ENCODE measurements at regions not wholly inside any gene's neighbourhood (a gene's known extent, or its start where the extent isn't known, plus 50 kb on each side); places are given as distances from the start of the nearest gene placed in this dataset.

GRCh38 chr4:3818371-3818770 lies 52.2 kb downstream of the ADRA2C start:
- DNase-seq: no peak
- Histone ChIP-seq H3K9me3 (peaks cover 0 to 2% (median 0%) of the 10 kb centered on the region in 4 donors), H3K27me3 (peaks cover 0 to 3% (median 0%) of the 10 kb centered on the region in 3 donors), H3K36me3 (no peaks in the 10 kb centered on the region), H3K27ac (no peak overlapping the region), H3K4me3 (no peak overlapping the region), H3K4me1 (no peaks in the 10 kb centered on the region)
- 80 to 84% methylated on average over 4 of the region's 4 CpGs for WGBS, 2 donors
- TF ChIP-seq POLR2AphosphoS5 (IDR thresholded peaks at IDR 0.05) (no peak), EP300 (IDR thresholded peaks at IDR 0.05) (no peak), POLR2A (IDR thresholded peaks at IDR 0.05) (no peak), CTCF (IDR thresholded peaks at IDR 0.05) (no peak)
- intact Hi-C loops (cut with DNase I): no loop called here

GRCh38 chr4:3819210-3819919 lies 53.2 kb downstream of the ADRA2C start:
- Histone ChIP-seq H3K27me3 (peaks cover 0 to 3% (median 0%) of the 10 kb centered on the region in 3 donors), H3K4me3 (no peak overlapping the region), H3K36me3 (no peaks in the 10 kb centered on the region), H3K27ac (no peak overlapping the region), H3K4me1 (no peaks in the 10 kb centered on the region), H3K9me3 (peaks cover 0 to 2% (median 0%) of the 10 kb centered on the region in 4 donors)
- intact Hi-C loops (cut with DNase I): no loop called here
- 58 to 78% methylated on average over 17 of the region's 17 CpGs for WGBS, 2 donors
- TF ChIP-seq POLR2AphosphoS5 (IDR thresholded peaks at IDR 0.05): no peak
- no peak for TF ChIP-seq POLR2A (IDR thresholded peaks at IDR 0.05)
- TF ChIP-seq CTCF (IDR thresholded peaks at IDR 0.05): no peak
- no peak for TF ChIP-seq EP300 (IDR thresholded peaks at IDR 0.05)
- DNase-seq: no peak

- 62 to 78% methylated on average over 14 of the region's 14 CpGs for WGBS, 2 donors
- Histone ChIP-seq H3K9me3 (peaks cover 0 to 2% (median 0%) of the 10 kb centered on the region in 4 donors), H3K27me3 (peaks cover 0 to 3% (median 0%) of the 10 kb centered on the region in 3 donors), H3K4me1 (no peaks in the 10 kb centered on the region), H3K27ac (no peak overlapping the region), H3K4me3 (no peak overlapping the region), H3K36me3 (no peaks in the 10 kb centered on the region)
- intact Hi-C loops (cut with DNase I): no loop called here
- no peak for DNase-seq
- TF ChIP-seq CTCF (IDR thresholded peaks at IDR 0.05) (no peak), POLR2A (IDR thresholded peaks at IDR 0.05) (no peak), EP300 (IDR thresholded peaks at IDR 0.05) (no peak)
Observed at GRCh38 chr4:3820016-3820805, 54.0 kb downstream of the ADRA2C start.

- 55 to 69% methylated on average over 24 of the region's 24 CpGs for WGBS, 2 donors
- H3K4me1 ChIP-seq: no peaks in the 10 kb centered on the region
- peaks cover 0 to 2% (median 0%) of the 10 kb centered on the region in 4 donors for H3K9me3 ChIP-seq
- intact Hi-C loops (cut with DNase I): no loop called here
- H3K4me3 ChIP-seq: no peak overlapping the region
- no peak overlapping the region for H3K27ac ChIP-seq
- DNase-seq: no peak
- no peaks in the 10 kb centered on the region for H3K36me3 ChIP-seq
- peaks cover 0 to 3% (median 0%) of the 10 kb centered on the region in 3 donors for H3K27me3 ChIP-seq
- TF ChIP-seq CTCF (IDR thresholded peaks at IDR 0.05) (no peak), EP300 (IDR thresholded peaks at IDR 0.05) (no peak), POLR2A (IDR thresholded peaks at IDR 0.05) (no peak), POLR2AphosphoS5 (IDR thresholded peaks at IDR 0.05) (no peak)
Observed at GRCh38 chr4:3820806-3821579, 54.8 kb downstream of the ADRA2C start.
